Activated CD8-positive, alpha-beta T cell treated with anti-CD3 and anti-CD28 coated beads for 36 hours (primary cell): ENCODE measurements at regions not wholly inside any gene's neighbourhood (a gene's known extent, or its start where the extent isn't known, plus 50 kb on each side); places are given as distances from the start of the nearest gene placed in this dataset.

Experiments used
- ATAC-seq: fragments of 200-7000 bp; cut with Tn5 transposase; one replicate; pipeline ENCODE4 v1.10.0; 2021; ENCODE audit warnings: mild to moderate bottlenecking, moderate library complexity
- CTCF ChIA-PET: fragments of 350-600 bp; sonication (Branson Sonifier 250); formaldehyde crosslinking; loops from one replicate; lab custom pipeline; 2021; ENCODE audit warnings: antibody characterized with exemption; lab: Charles Lee
- POLR2A ChIA-PET: fragments of 350-600 bp; sonication (Branson Sonifier 250); formaldehyde crosslinking; loops from one replicate; lab custom pipeline; 2021; ENCODE audit warnings: antibody characterized with exemption; lab: Charles Lee
- DNase-seq: peaks from one replicate; pipeline ENCODE4 v3.0.0-alpha.2; 2020
- H3K27ac Mint-ChIP-seq: one replicate; pipeline ENCODE4 v1.8.0; 2021; ENCODE audit warnings: mild to moderate bottlenecking, mixed read lengths
- H3K27me3 Mint-ChIP-seq: one replicate; pipeline ENCODE4 v1.8.0; 2021; ENCODE audit warnings: mixed read lengths
- H3K36me3 Mint-ChIP-seq: one replicate; pipeline ENCODE4 v1.8.0; 2021; ENCODE audit warnings: low read depth, mixed read lengths
- H3K4me1 Mint-ChIP-seq: one replicate; pipeline ENCODE4 v1.8.0; 2021; ENCODE audit warnings: low read depth, mixed read lengths
- H3K4me3 Mint-ChIP-seq: one replicate; pipeline ENCODE4 v1.8.0; 2021; ENCODE audit warnings: mild to moderate bottlenecking, moderate library complexity, mixed read lengths
- H3K9me3 Mint-ChIP-seq: one replicate; pipeline ENCODE4 v1.8.0; 2021; ENCODE audit warnings: mixed read lengths
- CTCF ChIP-seq: fragments of 200-600 bp; IDR thresholded peaks from one replicate; pipeline ENCODE4 v1.8.0; 2022; ENCODE audit warnings: antibody characterized with exemption, mild to moderate bottlenecking
- intact Hi-C: fragments of 100-400 bp; cut with micrococcal nuclease; formaldehyde crosslinking; loops from one replicate; pipeline ENCODE4 v1.10.0; 2022

GRCh38 chr15:77753939-77754338 is 121.2 kb upstream of the LINGO1 start:
- ATAC-seq (no peak), DNase-seq (no peak)
- peaks cover 2% of the 10 kb centered on the region for H3K27me3 Mint-ChIP-seq
- no peaks in the 10 kb centered on the region for H3K36me3 Mint-ChIP-seq
- no peak overlapping the region for H3K4me3 Mint-ChIP-seq
- no peak for TF ChIP-seq CTCF
- POLR2A ChIA-PET = no interaction called here
- CTCF ChIA-PET = no interaction called here
- intact Hi-C loops = no loop called here
- no peak overlapping the region for H3K27ac Mint-ChIP-seq
- H3K4me1 Mint-ChIP-seq = no peaks in the 10 kb centered on the region
- no peaks in the 10 kb centered on the region for H3K9me3 Mint-ChIP-seq

DNA sequence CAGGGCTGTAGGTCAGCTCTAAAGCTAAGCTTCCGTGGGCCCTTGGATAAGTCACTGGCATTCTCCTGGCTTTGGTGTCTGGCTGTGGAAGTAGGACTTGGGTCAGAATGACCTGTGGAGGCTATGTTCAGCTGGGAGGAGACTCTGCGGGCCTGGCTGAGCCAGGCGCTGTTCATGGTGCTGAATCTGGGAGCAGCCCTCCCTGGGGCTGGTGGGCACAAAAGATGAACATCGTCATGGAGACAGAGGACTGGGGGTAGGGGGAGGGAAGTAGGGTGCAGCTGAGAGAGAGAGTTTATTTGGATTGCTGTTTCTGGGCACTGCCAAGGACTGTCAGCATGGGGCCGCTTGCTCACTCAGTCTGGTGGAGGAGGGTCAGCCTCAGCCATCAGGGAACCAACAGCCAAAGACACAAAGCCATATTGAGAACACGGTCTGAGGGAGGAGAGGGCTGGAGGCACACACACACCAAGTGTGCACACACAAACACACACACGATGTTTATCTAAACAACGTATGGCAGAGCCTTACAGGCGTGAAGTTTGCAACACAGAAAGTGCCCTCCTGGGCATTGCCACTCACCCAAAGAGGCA is 120.7 kb upstream of the LINGO1 start:
- H3K4me1 Mint-ChIP-seq = no peaks in the 10 kb centered on the region
- H3K27ac Mint-ChIP-seq = no peak overlapping the region
- DNase-seq (no peak), ATAC-seq (no peak)
- no peak overlapping the region for H3K4me3 Mint-ChIP-seq
- TF ChIP-seq CTCF = no peak
- intact Hi-C loops = no loop called here
- H3K9me3 Mint-ChIP-seq = no peaks in the 10 kb centered on the region
- H3K27me3 Mint-ChIP-seq = peaks cover 2% of the 10 kb centered on the region
- H3K36me3 Mint-ChIP-seq = no peaks in the 10 kb centered on the region
- ChIA-PET CTCF (no interaction called here), POLR2A (no interaction called here)

DNA sequence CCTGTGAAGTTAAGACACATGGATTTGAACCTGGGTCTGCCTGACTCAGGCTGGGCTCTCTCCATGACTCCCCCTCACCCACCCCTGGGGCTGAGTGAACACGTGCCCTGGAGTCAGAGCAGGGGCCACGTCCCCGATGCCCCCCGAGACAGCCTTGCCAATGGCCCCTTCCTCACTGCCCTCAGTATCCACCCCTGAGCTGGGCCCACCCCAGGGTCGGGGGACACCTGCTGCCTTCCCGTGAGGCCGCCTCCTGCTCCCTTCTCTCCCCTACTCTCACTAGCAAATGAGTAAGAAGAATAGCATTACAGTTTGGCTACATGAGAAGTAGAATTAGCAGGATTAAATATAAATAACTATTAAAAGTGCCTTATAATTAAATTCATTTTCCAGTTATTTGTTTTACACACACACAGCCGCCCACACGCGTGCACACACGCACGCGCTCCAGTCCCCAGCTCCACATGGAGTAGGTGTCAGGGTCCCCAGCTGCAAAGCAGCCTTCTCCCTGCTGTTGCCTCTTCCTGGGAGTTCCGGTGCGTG is 117.4 kb upstream of the LINGO1 start:
- ChIA-PET CTCF (no interaction called here), POLR2A (no interaction called here)
- intact Hi-C loops = no loop called here
- Mint-ChIP-seq H3K36me3 (no peaks in the 10 kb centered on the region), H3K27me3 (peaks cover 2% of the 10 kb centered on the region), H3K4me1 (peaks cover 8% of the 10 kb centered on the region), H3K9me3 (no peaks in the 10 kb centered on the region), H3K27ac (no peak overlapping the region), H3K4me3 (no peak overlapping the region)
- ATAC-seq (no peak), DNase-seq (no peak)
- no peak for TF ChIP-seq CTCF

DNA sequence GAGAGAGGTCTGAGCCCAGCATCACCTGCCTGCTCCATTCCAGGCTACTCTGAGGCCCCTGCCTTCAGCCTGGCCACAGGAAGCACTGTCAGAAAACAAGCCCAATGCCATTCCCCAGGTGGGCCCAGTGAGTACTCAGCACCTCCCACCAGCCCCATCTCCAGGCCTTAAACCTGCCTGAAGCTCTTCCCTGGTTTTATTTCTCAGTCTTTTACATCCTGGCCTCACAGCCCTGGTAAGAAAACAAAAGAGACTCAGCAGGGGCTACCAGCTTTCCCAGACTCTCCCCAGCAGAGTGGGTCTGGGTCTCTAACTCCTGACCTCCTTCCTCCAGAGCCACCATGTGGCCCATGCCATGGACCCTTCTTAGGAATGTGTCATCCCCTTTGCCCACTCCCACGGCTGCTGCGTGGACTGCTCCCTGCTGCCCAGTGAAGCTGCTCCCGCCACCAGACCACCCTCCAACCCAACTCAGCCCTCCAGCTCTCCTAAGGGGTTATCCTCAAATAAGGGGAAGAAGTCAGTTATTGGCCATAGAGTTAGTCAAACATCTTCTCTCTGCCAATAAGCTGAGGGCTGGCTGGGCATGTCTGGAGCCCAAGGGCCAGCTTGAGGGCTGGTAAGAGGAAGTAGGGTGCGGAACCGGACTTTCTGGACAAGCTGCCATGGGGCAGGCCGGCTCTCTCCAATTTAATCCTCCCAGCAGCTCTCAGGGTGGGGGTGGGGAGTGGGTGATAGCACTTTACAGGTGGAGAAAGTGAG is 116.7 kb upstream of the LINGO1 start:
- no peak for TF ChIP-seq CTCF
- no peak overlapping the region for H3K27ac Mint-ChIP-seq
- H3K36me3 Mint-ChIP-seq = no peaks in the 10 kb centered on the region
- peaks cover 2% of the 10 kb centered on the region for H3K27me3 Mint-ChIP-seq
- peaks cover 8% of the 10 kb centered on the region for H3K4me1 Mint-ChIP-seq
- ChIA-PET POLR2A (no interaction called here), CTCF (no interaction called here)
- ATAC-seq (no peak), DNase-seq (no peak)
- no peak overlapping the region for H3K4me3 Mint-ChIP-seq
- intact Hi-C loops = no loop called here
- no peaks in the 10 kb centered on the region for H3K9me3 Mint-ChIP-seq
